Endodermal cell (in vitro differentiated cells): ENCODE measurements at regions not wholly inside any gene's neighbourhood (a gene's known extent, or its start where the extent isn't known, plus 50 kb on each side); places are given as distances from the start of the nearest gene placed in this dataset.

Experiments used
- DNase-seq: peaks from one replicate; pipeline ENCODE4 v3.0.0-alpha.2; 2017
- H3K27ac ChIP-seq: 2 replicates; pipeline ENCODE4 v1.5.1; 2013; ENCODE audit warnings: mild to moderate bottlenecking, low read depth, low read length, moderate library complexity
- H3K27me3 ChIP-seq: 2 replicates; pipeline ENCODE4 v1.6.1; 2013; ENCODE audit warnings: mild to moderate bottlenecking, low read length, moderate library complexity; ENCODE audit not compliant: insufficient read depth, control insufficient read depth, poor library complexity, severe bottlenecking
- H3K36me3 ChIP-seq: 2 replicates; pipeline ENCODE4 v1.7.0; 2013; ENCODE audit warnings: mild to moderate bottlenecking, low read length, moderate library complexity; ENCODE audit not compliant: control insufficient read depth, insufficient read depth
- H3K4me1 ChIP-seq: one replicate; pipeline ENCODE4 v1.7.0; 2013; ENCODE audit warnings: low read length; ENCODE audit not compliant: control insufficient read depth, insufficient read depth
- H3K4me3 ChIP-seq: 2 replicates; pipeline ENCODE4 v1.5.1; 2013; ENCODE audit warnings: mild to moderate bottlenecking, low read length, moderate library complexity
- H3K9ac ChIP-seq: 2 replicates; pipeline ENCODE4 v1.6.1; 2013; ENCODE audit warnings: mild to moderate bottlenecking, low read length, moderate library complexity; ENCODE audit not compliant: poor library complexity, severe bottlenecking; ENCODE audit errors: extremely low read depth
- H3K9me3 ChIP-seq: 2 replicates; pipeline ENCODE4 v1.6.1; 2013; ENCODE audit warnings: mild to moderate bottlenecking, low read length, moderate library complexity; ENCODE audit not compliant: control insufficient read depth
- H3K27ac Mint-ChIP-seq: 2 replicates; pipeline ENCODE4 v1.8.0; 2020; ENCODE audit warnings: mixed read lengths
- H3K27me3 Mint-ChIP-seq: 2 replicates; pipeline ENCODE4 v1.8.0; 2021; ENCODE audit warnings: mild to moderate bottlenecking, mixed read lengths; ENCODE audit not compliant: insufficient read depth
- H3K36me3 Mint-ChIP-seq: 2 replicates; pipeline ENCODE4 v1.8.0; 2020; ENCODE audit warnings: low read depth, mixed read lengths
- H3K4me1 Mint-ChIP-seq: 2 replicates; pipeline ENCODE4 v1.8.0; 2020; ENCODE audit warnings: mixed read lengths
- H3K4me3 Mint-ChIP-seq: 2 replicates; pipeline ENCODE4 v1.8.0; 2020; ENCODE audit warnings: mild to moderate bottlenecking, moderate library complexity, mixed read lengths
- H3K9me3 Mint-ChIP-seq: 2 replicates; pipeline ENCODE4 v1.8.0; 2020; ENCODE audit warnings: mild to moderate bottlenecking, mixed read lengths
- CTCF ChIP-seq: fragments of 200-600 bp; sonication (generic); conservative IDR thresholded peaks from 2 replicates; pipeline ENCODE4 v1.5.0; 2021; ENCODE audit warnings: antibody characterized with exemption, mild to moderate bottlenecking
- WGBS, 2 experiments: methylation state at CpG; one replicate each; pipeline versions ENCODE4 v1.1.5 to v1.1.7; 2013; ENCODE audit warnings: missing lambda C conversion rate in 2 of 2, mixed read lengths in 1 of 2; ENCODE audit not compliant: insufficient coverage in 1 of 2, insufficient read length in 1 of 2; 5-methylcytosine and 5-hydroxymethylcytosine counted together

DNA sequence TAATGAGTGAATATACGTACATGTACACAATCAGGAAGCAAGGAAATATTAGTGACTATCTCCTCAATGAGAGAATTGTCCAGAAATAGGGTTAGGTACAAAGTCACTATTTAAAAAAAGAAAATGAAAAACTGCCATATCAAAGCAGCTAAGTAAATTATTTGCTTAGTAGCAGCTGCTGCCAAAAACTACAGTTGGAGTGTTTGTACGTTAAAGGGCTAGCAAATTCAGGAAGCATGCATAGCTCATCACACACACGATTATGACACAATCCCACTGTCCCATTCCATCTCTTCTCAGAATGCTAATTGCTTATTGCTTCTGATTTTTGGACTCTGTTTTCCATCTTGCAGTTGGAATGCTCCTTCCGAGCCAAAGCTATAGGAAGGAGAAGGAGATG is 2012.5 kb upstream of the LRRTM1 start:
- 97 to 100% methylated on average over 3 to 4 of the region's 4 CpGs for WGBS, 2 experiments
- no peak overlapping the region for H3K27ac Mint-ChIP-seq
- no peaks in the 10 kb centered on the region for H3K9me3 ChIP-seq
- H3K4me3 ChIP-seq, result no peak overlapping the region
- H3K9me3 Mint-ChIP-seq, result no peaks in the 10 kb centered on the region
- no peak for TF ChIP-seq CTCF
- H3K4me1 ChIP-seq, result no peaks in the 10 kb centered on the region
- no peaks in the 10 kb centered on the region for H3K4me1 Mint-ChIP-seq
- H3K27me3 ChIP-seq, result no peaks in the 10 kb centered on the region
- H3K36me3 Mint-ChIP-seq, result no peaks in the 10 kb centered on the region
- H3K4me3 Mint-ChIP-seq, result no peak overlapping the region
- H3K27ac ChIP-seq, result no peak overlapping the region
- H3K9ac ChIP-seq, result no peak overlapping the region
- no peaks in the 10 kb centered on the region for H3K27me3 Mint-ChIP-seq
- no peaks in the 10 kb centered on the region for H3K36me3 ChIP-seq
- no peak for DNase-seq

GRCh38 chr2:82316586-82316985 is 2012.0 kb upstream of the LRRTM1 start:
- Histone ChIP-seq H3K27ac (no peak overlapping the region), H3K4me3 (no peak overlapping the region), H3K4me1 (no peaks in the 10 kb centered on the region), H3K9ac (no peak overlapping the region), H3K27me3 (no peaks in the 10 kb centered on the region), H3K36me3 (no peaks in the 10 kb centered on the region), H3K9me3 (no peaks in the 10 kb centered on the region)
- Mint-ChIP-seq H3K36me3 (no peaks in the 10 kb centered on the region), H3K27ac (no peak overlapping the region), H3K4me1 (no peaks in the 10 kb centered on the region), H3K27me3 (no peaks in the 10 kb centered on the region), H3K9me3 (no peaks in the 10 kb centered on the region), H3K4me3 (no peak overlapping the region)
- TF ChIP-seq CTCF, result no peak
- WGBS, 2 experiments, result 89 to 100% methylated on average over 1 of the region's 1 CpG
- DNase-seq, result no peak

DNA sequence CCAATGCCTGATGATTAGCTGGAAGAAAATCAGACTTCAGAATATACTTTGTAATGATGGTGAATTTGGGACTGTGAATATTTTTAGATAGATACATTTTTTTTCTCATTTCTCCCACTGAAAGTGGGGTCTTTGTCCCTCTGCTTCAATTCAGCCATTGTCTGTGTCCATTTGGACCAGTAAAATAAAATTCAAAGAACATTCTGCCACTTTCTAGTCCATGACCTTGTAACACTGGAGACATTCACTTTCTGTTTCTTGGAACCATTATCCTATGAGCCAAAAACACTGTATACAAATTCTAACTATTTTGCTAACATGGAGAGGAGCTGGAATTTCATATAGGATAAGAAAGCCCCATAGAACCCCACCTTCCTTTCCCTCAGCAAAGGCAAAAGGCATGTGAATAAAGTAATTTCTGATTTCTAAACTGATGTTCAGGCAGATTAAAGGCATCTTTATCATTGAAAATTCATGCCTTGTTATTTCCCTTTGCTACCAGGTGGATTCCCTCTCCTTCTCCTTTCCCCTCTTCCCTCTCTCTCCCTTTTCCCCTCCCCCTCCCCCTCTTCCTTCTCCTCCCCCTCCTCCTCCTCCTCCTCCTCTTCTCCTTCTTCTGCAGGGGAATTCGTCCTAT is 2010.4 kb upstream of the LRRTM1 start:
- Histone ChIP-seq H3K27ac (no peak overlapping the region), H3K4me3 (no peak overlapping the region), H3K36me3 (no peaks in the 10 kb centered on the region), H3K4me1 (no peaks in the 10 kb centered on the region), H3K9ac (no peak overlapping the region), H3K9me3 (no peaks in the 10 kb centered on the region), H3K27me3 (no peaks in the 10 kb centered on the region)
- DNase-seq, result no peak
- Mint-ChIP-seq H3K27ac (no peak overlapping the region), H3K36me3 (no peaks in the 10 kb centered on the region), H3K27me3 (no peaks in the 10 kb centered on the region), H3K4me3 (no peak overlapping the region), H3K4me1 (no peaks in the 10 kb centered on the region), H3K9me3 (no peaks in the 10 kb centered on the region)
- 67% methylated on average over 1 of the region's 1 CpG; no CpG with 5 or more reads in 1 of the 2 experiments for WGBS, 2 experiments
- TF ChIP-seq CTCF, result no peak
